Immature natural killer cell (primary cell): ENCODE measurements at regions not wholly inside any gene's neighbourhood (a gene's known extent, or its start where the extent isn't known, plus 50 kb on each side); places are given as distances from the start of the nearest gene placed in this dataset.

Source experiments
- DNase-seq, 3 donors: peaks; one replicate each; pipeline ENCODE4 v3.0.0; 2022; ENCODE audit warnings: mixed read lengths in 1 of 3
- H3K27ac Mint-ChIP-seq, 6 donors: one replicate each; pipeline ENCODE4 v1.8.0; 2020; ENCODE audit warnings: mixed read lengths in 6 of 6, mild to moderate bottlenecking in 5 of 6, inconsistent platforms in 4 of 6, moderate library complexity in 3 of 6
- H3K27me3 Mint-ChIP-seq, 3 donors: one replicate each; pipeline ENCODE4 v1.8.0; 2020 to 2021; ENCODE audit warnings: low read depth in 3 of 3, mild to moderate bottlenecking in 3 of 3, mixed read lengths in 3 of 3, moderate library complexity in 3 of 3, inconsistent platforms in 1 of 3
- H3K36me3 Mint-ChIP-seq, 3 donors: one replicate each; pipeline ENCODE4 v1.8.0; 2020; ENCODE audit warnings: mixed read lengths in 3 of 3, inconsistent platforms in 2 of 3, mild to moderate bottlenecking in 2 of 3
- H3K4me1 Mint-ChIP-seq, 2 donors: one replicate each; pipeline ENCODE4 v1.8.0; 2020; ENCODE audit warnings: inconsistent platforms in 2 of 2, mild to moderate bottlenecking in 2 of 2, mixed read lengths in 2 of 2, moderate library complexity in 1 of 2
- H3K4me3 Mint-ChIP-seq, 5 donors: one replicate each; pipeline ENCODE4 v1.8.0; 2020; ENCODE audit warnings: mild to moderate bottlenecking in 5 of 5, mixed read lengths in 5 of 5, inconsistent platforms in 3 of 5, moderate library complexity in 3 of 5
- H3K9me3 Mint-ChIP-seq, 6 donors: one replicate each; pipeline ENCODE4 v1.8.0; 2020; ENCODE audit warnings: mild to moderate bottlenecking in 6 of 6, mixed read lengths in 6 of 6, inconsistent platforms in 4 of 6, moderate library complexity in 3 of 6

GRCh38 chr14:97349463-97349862, 552.3 kb downstream of the VRK1 start:
- Mint-ChIP-seq H3K4me3 (no peak overlapping the region), H3K36me3 (peaks cover 0 to 4% (median 0%) of the 10 kb centered on the region in 3 donors), H3K27ac (no peak overlapping the region), H3K4me1 (peaks cover 15 to 31% of the 10 kb centered on the region in 2 donors), H3K9me3 (no peaks in the 10 kb centered on the region), H3K27me3 (peaks cover 2 to 8% (median 2%) of the 10 kb centered on the region in 3 donors)
- DNase-seq: no peak

GRCh38 chr14:97349946-97350345, 552.8 kb downstream of the VRK1 start:
- H3K27me3 Mint-ChIP-seq: peaks cover 2 to 10% (median 3%) of the 10 kb centered on the region in 3 donors
- no peaks in the 10 kb centered on the region for H3K9me3 Mint-ChIP-seq
- no peak for DNase-seq
- peaks cover 20 to 35% of the 10 kb centered on the region in 2 donors for H3K4me1 Mint-ChIP-seq
- no peak overlapping the region for H3K4me3 Mint-ChIP-seq
- H3K27ac Mint-ChIP-seq: no peak overlapping the region
- peaks cover 0 to 4% (median 0%) of the 10 kb centered on the region in 3 donors for H3K36me3 Mint-ChIP-seq

- H3K36me3 Mint-ChIP-seq: peaks cover 0 to 4% (median 0%) of the 10 kb centered on the region in 3 donors
- H3K27ac Mint-ChIP-seq: no peak overlapping the region
- peaks cover 25 to 40% of the 10 kb centered on the region in 2 donors for H3K4me1 Mint-ChIP-seq
- H3K9me3 Mint-ChIP-seq: no peaks in the 10 kb centered on the region
- peaks cover 2 to 10% (median 5%) of the 10 kb centered on the region in 3 donors for H3K27me3 Mint-ChIP-seq
- DNase-seq: no peak
- no peak overlapping the region for H3K4me3 Mint-ChIP-seq
These were observed 553.2 kb downstream of the VRK1 start for GRCh38 chr14:97350415-97350814.

- H3K4me3 Mint-ChIP-seq: no peak overlapping the region
- peaks cover 0 to 4% (median 0%) of the 10 kb centered on the region in 3 donors for H3K36me3 Mint-ChIP-seq
- H3K9me3 Mint-ChIP-seq: no peaks in the 10 kb centered on the region
- DNase-seq: peak in 1 of 3 donors; percentile 3
- H3K27ac Mint-ChIP-seq: no peak overlapping the region
- peaks cover 2 to 10% (median 5%) of the 10 kb centered on the region in 3 donors for H3K27me3 Mint-ChIP-seq
- H3K4me1 Mint-ChIP-seq: peaks cover 25 to 42% of the 10 kb centered on the region in 2 donors
These were observed 553.9 kb downstream of the VRK1 start for GRCh38 chr14:97350894-97351731.

- Mint-ChIP-seq H3K27me3 (peaks cover 2 to 6% (median 5%) of the 10 kb centered on the region in 3 donors), H3K27ac (no peak overlapping the region), H3K36me3 (peaks cover 0 to 11% (median 0%) of the 10 kb centered on the region in 3 donors), H3K4me3 (no peak overlapping the region), H3K4me1 (peaks cover 27 to 47% of the 10 kb centered on the region in 2 donors), H3K9me3 (no peaks in the 10 kb centered on the region)
- no peak for DNase-seq
These were observed 555.9 kb downstream of the VRK1 start for GRCh38 chr14:97353102-97353501.

- Mint-ChIP-seq H3K4me1 (peaks cover 27 to 47% of the 10 kb centered on the region in 2 donors), H3K4me3 (no peak overlapping the region), H3K9me3 (no peaks in the 10 kb centered on the region), H3K27ac (no peak overlapping the region), H3K27me3 (peaks cover 2 to 6% (median 5%) of the 10 kb centered on the region in 3 donors), H3K36me3 (peaks cover 0 to 8% (median 0%) of the 10 kb centered on the region in 3 donors)
- peak in 1 of 3 donors; percentile 6 for DNase-seq
These were observed 557.0 kb downstream of the VRK1 start for GRCh38 chr14:97354119-97354722.

- DNase-seq: no peak
- H3K36me3 Mint-ChIP-seq: peaks cover 0 to 8% (median 0%) of the 10 kb centered on the region in 3 donors
- H3K4me1 Mint-ChIP-seq: peaks cover 17 to 24% of the 10 kb centered on the region in 2 donors
- H3K27me3 Mint-ChIP-seq: peaks cover 2 to 3% (median 2%) of the 10 kb centered on the region in 3 donors
- no peak overlapping the region for H3K27ac Mint-ChIP-seq
- H3K4me3 Mint-ChIP-seq: no peak overlapping the region
- H3K9me3 Mint-ChIP-seq: no peaks in the 10 kb centered on the region
These were observed 562.2 kb downstream of the VRK1 start for GRCh38 chr14:97359341-97359740.

- DNase-seq: no peak
- Mint-ChIP-seq H3K27me3 (peaks cover 0 to 2% (median 0%) of the 10 kb centered on the region in 3 donors), H3K27ac (no peak overlapping the region), H3K4me1 (peaks cover 6 to 12% of the 10 kb centered on the region in 2 donors), H3K36me3 (peaks cover 0 to 8% (median 0%) of the 10 kb centered on the region in 3 donors), H3K4me3 (no peak overlapping the region), H3K9me3 (no peaks in the 10 kb centered on the region)
These were observed 564.0 kb downstream of the VRK1 start for GRCh38 chr14:97361181-97361580.

- Mint-ChIP-seq H3K27ac (no peak overlapping the region), H3K36me3 (peaks cover 0 to 8% (median 0%) of the 10 kb centered on the region in 3 donors), H3K4me3 (no peak overlapping the region), H3K27me3 (no peaks in the 10 kb centered on the region), H3K4me1 (peaks cover 4 to 7% of the 10 kb centered on the region in 2 donors), H3K9me3 (no peaks in the 10 kb centered on the region)
- no peak for DNase-seq
These were observed 564.8 kb downstream of the VRK1 start for GRCh38 chr14:97361958-97362357.

- no peaks in the 10 kb centered on the region for H3K36me3 Mint-ChIP-seq
- no peak overlapping the region for H3K27ac Mint-ChIP-seq
- H3K9me3 Mint-ChIP-seq: no peaks in the 10 kb centered on the region
- no peak for DNase-seq
- H3K4me1 Mint-ChIP-seq: peaks cover 9 to 14% of the 10 kb centered on the region in 2 donors
- no peak overlapping the region for H3K4me3 Mint-ChIP-seq
- H3K27me3 Mint-ChIP-seq: no peaks in the 10 kb centered on the region
These were observed 569.2 kb downstream of the VRK1 start for GRCh38 chr14:97366400-97366799.

- Mint-ChIP-seq H3K27me3 (no peaks in the 10 kb centered on the region), H3K27ac (peak overlapping the region in 1 of 6 donors; percentile 9), H3K4me3 (no peak overlapping the region), H3K36me3 (no peaks in the 10 kb centered on the region), H3K9me3 (no peaks in the 10 kb centered on the region), H3K4me1 (peaks cover 9 to 14% of the 10 kb centered on the region in 2 donors)
- no peak for DNase-seq
These were observed 570.1 kb downstream of the VRK1 start for GRCh38 chr14:97367278-97367677.

GRCh38 chr14:97368049-97368448, 570.9 kb downstream of the VRK1 start:
- peaks cover 5 to 8% of the 10 kb centered on the region in 2 donors for H3K4me1 Mint-ChIP-seq
- H3K27ac Mint-ChIP-seq: no peak overlapping the region
- no peak for DNase-seq
- H3K4me3 Mint-ChIP-seq: no peak overlapping the region
- H3K36me3 Mint-ChIP-seq: no peaks in the 10 kb centered on the region
- H3K27me3 Mint-ChIP-seq: no peaks in the 10 kb centered on the region
- no peaks in the 10 kb centered on the region for H3K9me3 Mint-ChIP-seq

GRCh38 chr14:97368900-97369564, 571.9 kb downstream of the VRK1 start:
- Mint-ChIP-seq H3K36me3 (no peaks in the 10 kb centered on the region), H3K27ac (no peak overlapping the region)

GRCh38 chr14:97369901-97370300, 572.7 kb downstream of the VRK1 start:
- H3K4me1 Mint-ChIP-seq: peaks cover 21 to 25% of the 10 kb centered on the region in 2 donors
- H3K4me3 Mint-ChIP-seq: no peak overlapping the region
- no peak overlapping the region for H3K27ac Mint-ChIP-seq
- peaks cover 0 to 2% (median 0%) of the 10 kb centered on the region in 3 donors for H3K36me3 Mint-ChIP-seq
- H3K27me3 Mint-ChIP-seq: no peaks in the 10 kb centered on the region
- no peak for DNase-seq
- no peaks in the 10 kb centered on the region for H3K9me3 Mint-ChIP-seq

More at GRCh38 chr14:97368900-97369564, 571.9 kb downstream of the VRK1 start:
- Mint-ChIP-seq H3K27me3 (no peaks in the 10 kb centered on the region), H3K4me3 (no peak overlapping the region), H3K4me1 (peaks cover 13 to 17% of the 10 kb centered on the region in 2 donors), H3K9me3 (no peaks in the 10 kb centered on the region)
- DNase-seq: no peak
